HG03565 (cell line): ENCODE measurements at regions not wholly inside any gene's neighbourhood (a gene's known extent, or its start where the extent isn't known, plus 50 kb on each side); places are given as distances from the start of the nearest gene placed in this dataset.
"Not testable (repeated sequence)": the region's sequence is repeated elsewhere in the genome, so short reads cannot be mapped to it uniquely, and the experiment has no call there.

Experiments
- ATAC-seq: cut with Tn5 transposase; IDR thresholded peaks from one replicate; pipeline ENCODE4 v1.9.1; 2021; ENCODE audit warnings: mild to moderate bottlenecking, moderate library complexity; ENCODE audit not compliant: unreplicated experiment

GRCh38 chr2:14904378-14904777 is 271.9 kb downstream of the LRATD1 start:
- not testable (repeated sequence) for ATAC-seq

DNA sequence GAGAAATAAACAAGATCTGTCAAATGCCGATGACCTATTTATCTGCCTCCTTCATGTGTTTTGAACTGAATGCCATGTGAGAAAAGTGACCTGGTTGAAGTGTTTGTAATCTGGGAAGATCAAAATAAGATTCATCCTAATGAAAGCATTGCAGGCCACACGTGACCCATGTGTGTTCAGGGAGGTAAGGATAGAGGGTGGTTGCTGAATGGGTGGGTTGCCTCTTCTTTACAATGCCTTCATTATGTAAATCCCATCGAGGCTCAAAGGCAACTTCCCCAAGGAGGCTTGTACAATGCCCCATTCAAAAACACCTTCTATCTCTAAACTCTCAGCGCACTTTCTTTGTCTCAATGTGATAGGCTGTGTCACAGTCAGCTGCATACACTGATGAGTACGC is 273.1 kb downstream of the LRATD1 start:
- ATAC-seq = no peak

DNA sequence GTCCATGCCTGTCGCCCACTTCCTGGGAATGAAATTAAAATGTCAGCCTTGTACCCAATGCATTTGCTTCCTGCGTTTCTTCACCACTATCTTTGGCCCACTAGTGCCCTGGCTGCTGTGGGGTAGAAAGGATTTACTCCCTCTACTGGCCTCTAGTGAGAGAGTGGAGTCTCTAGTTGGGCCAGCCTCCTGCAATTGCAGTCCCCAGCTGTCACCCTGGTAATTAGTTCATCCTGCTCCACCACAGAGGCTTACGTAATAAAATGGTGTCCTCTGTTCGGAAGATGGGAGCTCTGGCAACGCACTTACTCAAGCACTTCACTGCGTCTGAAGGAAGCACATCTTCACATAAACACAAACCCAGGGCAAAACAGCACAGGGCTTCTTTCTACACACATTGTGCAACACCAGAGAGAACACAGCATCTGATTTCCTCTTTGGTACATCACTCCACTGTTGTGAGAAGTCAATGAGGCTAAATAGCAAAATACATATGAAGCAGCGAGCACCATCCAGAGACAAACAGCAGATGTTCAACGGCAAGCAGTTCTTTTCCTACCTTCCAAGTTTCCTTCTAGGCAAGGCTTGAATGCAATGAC is 274.6 kb downstream of the LRATD1 start:
- ATAC-seq = no peak

- no peak for ATAC-seq
Measured at GRCh38 chr2:14909795-14910194, 277.3 kb downstream of the LRATD1 start.

GRCh38 chr2:14910654-14911053 is 278.1 kb downstream of the LRATD1 start:
- no peak for ATAC-seq

- ATAC-seq = no peak
Measured at GRCh38 chr2:14915983-14916382, 283.5 kb downstream of the LRATD1 start.

- ATAC-seq = no peak
Measured at GRCh38 chr2:14923820-14924580, 291.5 kb downstream of the LRATD1 start.

GRCh38 chr2:14925471-14925870 is 293.0 kb downstream of the LRATD1 start:
- ATAC-seq = no peak

- no peak for ATAC-seq
Measured at GRCh38 chr2:14927021-14927564, 294.6 kb downstream of the LRATD1 start.

GRCh38 chr2:14928056-14928455 is 295.5 kb downstream of the LRATD1 start:
- ATAC-seq = no peak

DNA sequence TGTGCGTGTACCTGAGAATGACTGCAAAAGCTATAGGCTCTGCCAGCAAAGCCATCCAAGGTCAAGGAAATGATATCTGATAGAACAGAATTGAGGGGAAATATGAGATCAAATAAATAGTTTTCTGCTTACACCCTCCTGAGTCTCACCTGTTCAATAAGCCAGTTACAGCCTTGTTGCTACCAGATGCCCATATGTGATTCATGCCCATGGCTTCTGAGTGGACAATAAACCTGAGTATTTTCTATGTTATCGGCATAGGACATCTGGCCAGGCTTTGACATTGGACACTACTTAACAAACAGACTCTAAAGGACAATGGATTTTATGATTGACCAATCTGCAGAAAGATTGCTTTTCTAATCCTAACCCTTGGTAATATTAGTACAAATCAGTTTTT is 297.9 kb downstream of the LRATD1 start:
- ATAC-seq = no peak

- no peak for ATAC-seq
Measured at GRCh38 chr2:14932285-14932684, 299.8 kb downstream of the LRATD1 start.

- ATAC-seq = no peak
Measured at GRCh38 chr2:14933753-14934152, 301.2 kb downstream of the LRATD1 start.

- no peak for ATAC-seq
Measured at GRCh38 chr2:14936426-14936825, 303.9 kb downstream of the LRATD1 start.

DNA sequence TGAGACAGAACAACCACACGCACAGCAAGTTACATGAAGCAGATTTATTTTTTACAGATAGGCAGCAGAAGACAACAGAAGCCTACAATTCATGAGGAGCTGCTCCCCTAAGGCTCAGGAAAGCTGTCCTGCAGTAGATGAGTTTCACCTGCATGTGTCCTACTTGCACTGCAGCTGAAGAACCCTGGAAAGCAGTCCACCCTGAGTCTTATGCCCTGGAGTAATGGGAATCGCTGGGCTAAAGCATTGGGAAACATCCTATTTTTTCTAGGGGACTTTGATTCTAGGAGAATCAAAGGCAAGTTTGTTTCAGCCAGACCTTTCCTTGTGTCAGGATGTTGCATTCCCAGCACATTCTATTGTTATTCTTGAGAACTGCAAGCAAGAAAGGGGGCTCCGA is 304.8 kb downstream of the LRATD1 start:
- no peak for ATAC-seq

GRCh38 chr2:14941151-14941631 is 308.7 kb downstream of the LRATD1 start:
- ATAC-seq = no peak

DNA sequence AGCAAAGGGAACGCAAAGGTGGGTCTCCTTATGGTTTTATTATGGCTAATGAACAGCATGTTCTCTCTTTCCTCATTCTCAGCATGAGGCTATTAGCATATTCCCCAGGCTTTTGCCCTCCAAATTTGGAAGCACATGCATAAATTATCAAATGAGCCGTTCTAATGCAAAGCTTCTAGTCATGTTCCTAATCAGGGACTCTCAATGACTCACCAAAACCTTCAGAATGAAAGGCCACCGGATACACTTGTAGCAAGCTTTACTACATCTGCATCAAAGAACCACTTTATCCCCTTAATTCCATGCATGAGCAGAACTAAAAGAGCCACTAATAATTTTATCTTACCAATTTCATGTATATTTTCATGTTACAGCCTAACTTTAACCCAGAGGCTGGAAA is 310.5 kb downstream of the LRATD1 start:
- no peak for ATAC-seq

DNA sequence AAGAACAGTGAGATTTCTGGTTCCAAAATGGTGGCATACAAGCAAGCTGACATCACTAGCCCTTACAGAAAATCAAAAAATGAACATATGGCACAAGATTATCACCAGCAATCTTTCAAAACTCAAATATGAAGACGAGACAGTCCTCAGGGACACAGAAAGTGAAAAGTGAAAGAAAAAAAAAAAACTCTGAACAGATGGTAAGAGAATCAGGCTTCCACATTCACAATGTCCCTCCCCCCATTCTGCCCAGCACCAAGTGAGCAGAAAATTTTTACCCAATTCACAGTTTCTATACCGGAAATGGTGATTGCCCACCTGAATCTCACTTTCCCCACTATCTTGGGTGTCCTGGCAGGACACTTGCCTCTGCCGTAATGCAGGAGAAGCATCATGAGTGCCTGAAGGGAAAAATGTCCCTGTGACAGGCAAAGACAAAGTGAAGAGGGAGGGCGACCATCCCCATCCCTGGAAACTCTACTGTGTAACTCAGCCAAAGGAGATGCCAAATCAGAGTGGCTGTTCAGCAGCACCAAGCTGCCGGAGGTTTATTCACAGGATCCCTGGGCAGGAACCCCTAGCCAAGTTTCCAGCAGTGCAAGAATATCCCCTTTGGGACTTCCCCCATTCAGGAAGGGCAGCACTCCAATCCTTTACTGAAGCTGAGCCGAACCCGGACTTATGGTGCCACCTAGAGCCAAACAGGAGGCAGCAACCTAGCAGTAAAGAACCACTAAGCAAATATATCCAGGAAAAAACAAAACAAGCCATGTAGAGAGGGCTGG is 312.2 kb downstream of the LRATD1 start:
- peak; percentile 51 for ATAC-seq

- no peak for ATAC-seq
Measured at GRCh38 chr2:14951569-14952285, 319.2 kb downstream of the LRATD1 start.

DNA sequence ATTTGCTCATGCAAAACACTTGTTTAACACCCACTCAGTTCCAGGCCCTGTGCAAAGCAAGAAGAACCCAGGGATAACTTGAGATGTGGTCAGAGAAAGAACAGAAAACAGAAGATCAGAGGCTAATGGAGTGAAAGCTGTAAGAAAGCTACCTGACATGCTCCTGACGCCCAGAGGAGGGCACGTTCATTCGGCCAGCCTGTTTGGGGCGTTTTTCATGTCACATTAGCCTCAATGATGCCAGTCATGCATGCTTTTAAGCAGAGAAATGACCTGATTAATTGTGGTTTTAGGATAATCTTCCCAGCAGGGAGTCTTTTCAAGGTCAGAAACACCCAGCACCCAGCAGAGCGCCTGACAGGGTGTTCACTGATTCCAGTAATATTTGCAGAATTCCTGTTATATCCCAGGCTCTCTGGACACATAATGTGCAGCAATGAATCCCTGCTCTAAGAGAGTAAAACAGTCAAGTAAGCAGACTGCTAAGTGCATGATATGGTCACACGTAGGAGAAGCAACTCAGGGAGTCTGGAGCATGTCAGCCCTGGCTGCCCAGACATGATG is 320.0 kb downstream of the LRATD1 start:
- ATAC-seq = no peak
